Neural progenitor cell (in vitro differentiated cells): ENCODE measurements at regions not wholly inside any gene's neighbourhood (a gene's known extent, or its start where the extent isn't known, plus 50 kb on each side); places are given as distances from the start of the nearest gene placed in this dataset.
"Not testable (repeated sequence)": the region's sequence is repeated elsewhere in the genome, so short reads cannot be mapped to it uniquely, and the experiment has no call there.

ENCODE experiments used
- DNase-seq: peaks from one replicate; pipeline ENCODE4 v3.0.0-alpha.2; 2016; ENCODE audit warnings: low spot score
- H2AFZ ChIP-seq: fragments of 200-600 bp; sonication (generic); replicated peaks from 2 replicates; pipeline ENCODE4 v1.6.1; 2016; ENCODE audit warnings: antibody characterized with exemption
- H3F3A ChIP-seq: fragments of 200-600 bp; sonication (generic); 2 replicates; pipeline ENCODE4 v1.6.1; 2016; ENCODE audit warnings: antibody characterized with exemption, low read depth
- H3K27ac ChIP-seq: fragments of 200-600 bp; sonication (generic); 2 replicates; pipeline ENCODE4 v1.5.1; 2016; ENCODE audit warnings: mild to moderate bottlenecking
- H3K27me3 ChIP-seq: fragments of 200-600 bp; sonication (generic); 2 replicates; pipeline ENCODE4 v1.6.1; 2016; ENCODE audit warnings: mild to moderate bottlenecking, moderate library complexity
- H3K36me3 ChIP-seq: fragments of 200-600 bp; sonication (generic); 2 replicates; pipeline ENCODE4 v1.5.1; 2016
- H3K4me1 ChIP-seq: fragments of 200-600 bp; sonication (generic); 2 replicates; pipeline ENCODE4 v1.6.1; 2016; ENCODE audit warnings: mixed run types
- H3K4me2 ChIP-seq: fragments of 200-600 bp; sonication (generic); 2 replicates; pipeline ENCODE4 v1.6.1; 2016
- H3K4me3 ChIP-seq: fragments of 200-600 bp; sonication (generic); 2 replicates; pipeline ENCODE4 v1.5.1; 2016
- H3K79me2 ChIP-seq: fragments of 200-600 bp; sonication (generic); 2 replicates; pipeline ENCODE4 v1.6.1; 2016; ENCODE audit warnings: low read depth
- H3K9ac ChIP-seq: fragments of 200-600 bp; sonication (generic); 2 replicates; pipeline ENCODE4 v1.6.1; 2016
- H3K9me3 ChIP-seq: fragments of 200-600 bp; sonication (generic); 2 replicates; pipeline ENCODE4 v1.5.1; 2016; ENCODE audit warnings: low read depth
- H4K20me1 ChIP-seq: fragments of 200-600 bp; sonication (generic); 2 replicates; pipeline ENCODE4 v1.6.1; 2016; ENCODE audit warnings: low read depth
- H3K27ac Mint-ChIP-seq: 3 replicates; pipeline ENCODE4 v1.8.0; 2021; ENCODE audit warnings: mixed read lengths
- H3K27me3 Mint-ChIP-seq: 2 replicates; pipeline ENCODE4 v1.8.0; 2022; ENCODE audit warnings: low read depth, mild to moderate bottlenecking, inconsistent platforms, moderate library complexity, mixed read lengths; ENCODE audit not compliant: insufficient read depth
- H3K36me3 Mint-ChIP-seq: 3 replicates; pipeline ENCODE4 v1.8.0; 2021; ENCODE audit warnings: mixed read lengths
- H3K4me1 Mint-ChIP-seq: 3 replicates; pipeline ENCODE4 v1.8.0; 2021; ENCODE audit warnings: mixed read lengths
- H3K4me3 Mint-ChIP-seq: 3 replicates; pipeline ENCODE4 v1.8.0; 2021; ENCODE audit warnings: mild to moderate bottlenecking, moderate library complexity, mixed read lengths
- H3K9me3 Mint-ChIP-seq: 3 replicates; pipeline ENCODE4 v1.8.0; 2020; ENCODE audit warnings: mixed read lengths
- EZH2 ChIP-seq: fragments of 200-600 bp; sonication (generic); IDR thresholded peaks from 2 replicates; pipeline ENCODE4 v1.6.1; 2017; ENCODE audit warnings: antibody characterized with exemption, mild to moderate bottlenecking, moderate library complexity
- EZH2phosphoT487 ChIP-seq: fragments of 200-600 bp; sonication (generic); IDR thresholded peaks from 2 replicates; pipeline ENCODE4 v1.6.1; 2017; ENCODE audit warnings: antibody characterized with exemption
- TF ChIP-seq, protein P1 (sequence below): fragments of 200-600 bp; sonication (generic); IDR thresholded peaks from 2 replicates; pipeline ENCODE4 v1.5.1; 2017; ENCODE audit warnings: antibody characterized with exemption, mild to moderate bottlenecking

DNA sequence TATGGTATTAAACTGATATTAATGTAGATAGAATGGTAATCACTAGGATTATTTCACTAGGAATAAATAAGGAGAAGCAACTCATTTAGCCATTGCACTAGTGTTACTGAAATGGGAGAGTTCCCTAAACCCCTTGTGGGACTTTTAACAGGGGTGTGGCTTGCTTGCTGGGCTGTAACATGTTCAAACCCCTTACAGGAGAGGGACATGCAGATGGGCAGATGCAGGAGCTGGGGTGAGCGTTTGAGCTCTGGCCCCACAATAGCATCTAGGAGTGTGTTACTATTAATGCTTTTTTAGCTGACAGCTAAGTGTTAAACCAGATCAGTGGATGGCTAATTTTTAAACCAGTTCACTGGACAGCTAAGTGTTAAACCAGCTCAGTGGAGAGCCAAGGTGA, 89.3 kb upstream of the ST8SIA4 start:
- Histone ChIP-seq H2AFZ (no peak overlapping the region), H3F3A (no peaks in the 10 kb centered on the region), H3K4me2 (no peak overlapping the region), H3K9me3 (no peaks in the 10 kb centered on the region), H3K27me3 (no peaks in the 10 kb centered on the region), H3K9ac (no peak overlapping the region), H4K20me1 (no peaks in the 10 kb centered on the region), H3K27ac (no peak overlapping the region), H3K79me2 (no peaks in the 10 kb centered on the region), H3K4me1 (no peaks in the 10 kb centered on the region), H3K36me3 (no peaks in the 10 kb centered on the region), H3K4me3 (no peak overlapping the region)
- Mint-ChIP-seq H3K27ac (peak overlapping the region; percentile 53), H3K27me3 (peaks cover 2% of the 10 kb centered on the region), H3K4me1 (no peaks in the 10 kb centered on the region), H3K4me3 (no peak overlapping the region), H3K36me3 (no peaks in the 10 kb centered on the region), H3K9me3 (peaks cover 4% of the 10 kb centered on the region)
- no peak for DNase-seq
- TF ChIP-seq, protein P1, sequence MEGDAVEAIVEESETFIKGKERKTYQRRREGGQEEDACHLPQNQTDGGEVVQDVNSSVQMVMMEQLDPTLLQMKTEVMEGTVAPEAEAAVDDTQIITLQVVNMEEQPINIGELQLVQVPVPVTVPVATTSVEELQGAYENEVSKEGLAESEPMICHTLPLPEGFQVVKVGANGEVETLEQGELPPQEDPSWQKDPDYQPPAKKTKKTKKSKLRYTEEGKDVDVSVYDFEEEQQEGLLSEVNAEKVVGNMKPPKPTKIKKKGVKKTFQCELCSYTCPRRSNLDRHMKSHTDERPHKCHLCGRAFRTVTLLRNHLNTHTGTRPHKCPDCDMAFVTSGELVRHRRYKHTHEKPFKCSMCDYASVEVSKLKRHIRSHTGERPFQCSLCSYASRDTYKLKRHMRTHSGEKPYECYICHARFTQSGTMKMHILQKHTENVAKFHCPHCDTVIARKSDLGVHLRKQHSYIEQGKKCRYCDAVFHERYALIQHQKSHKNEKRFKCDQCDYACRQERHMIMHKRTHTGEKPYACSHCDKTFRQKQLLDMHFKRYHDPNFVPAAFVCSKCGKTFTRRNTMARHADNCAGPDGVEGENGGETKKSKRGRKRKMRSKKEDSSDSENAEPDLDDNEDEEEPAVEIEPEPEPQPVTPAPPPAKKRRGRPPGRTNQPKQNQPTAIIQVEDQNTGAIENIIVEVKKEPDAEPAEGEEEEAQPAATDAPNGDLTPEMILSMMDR: no peak
- TF ChIP-seq EZH2phosphoT487 (no peak), EZH2 (no peak)

DNA sequence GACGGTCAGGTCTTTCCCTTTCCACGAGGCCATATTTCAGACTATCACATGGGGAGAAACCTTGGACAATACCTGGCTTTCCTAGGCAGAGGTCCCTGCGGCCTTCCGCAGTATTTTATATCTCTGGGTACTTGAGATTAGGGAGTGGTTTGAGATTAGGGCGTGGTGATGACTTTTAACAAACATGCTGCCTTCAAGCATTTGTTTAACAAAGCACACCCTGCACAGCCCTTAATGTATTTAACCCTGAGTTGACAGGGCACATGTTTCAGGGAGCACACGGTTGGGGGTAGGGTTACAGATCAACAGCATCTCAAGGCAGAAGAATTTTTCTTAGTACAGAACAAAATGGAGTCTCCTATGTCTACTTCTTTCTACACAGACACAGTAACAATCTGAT, 80.5 kb upstream of the ST8SIA4 start:
- H3K79me2 ChIP-seq, DNase-seq, H3K4me2 ChIP-seq, H3K27me3 Mint-ChIP-seq, H3K27me3 ChIP-seq, H3K36me3 Mint-ChIP-seq, H3K9me3 ChIP-seq, H3K4me1 Mint-ChIP-seq, H3K4me1 ChIP-seq, H3K27ac ChIP-seq, H3K27ac Mint-ChIP-seq, H2AFZ ChIP-seq, H4K20me1 ChIP-seq, H3F3A ChIP-seq, H3K36me3 ChIP-seq, H3K4me3 Mint-ChIP-seq, H3K9ac ChIP-seq, H3K9me3 Mint-ChIP-seq, H3K4me3 ChIP-seq: not testable (repeated sequence)

DNA sequence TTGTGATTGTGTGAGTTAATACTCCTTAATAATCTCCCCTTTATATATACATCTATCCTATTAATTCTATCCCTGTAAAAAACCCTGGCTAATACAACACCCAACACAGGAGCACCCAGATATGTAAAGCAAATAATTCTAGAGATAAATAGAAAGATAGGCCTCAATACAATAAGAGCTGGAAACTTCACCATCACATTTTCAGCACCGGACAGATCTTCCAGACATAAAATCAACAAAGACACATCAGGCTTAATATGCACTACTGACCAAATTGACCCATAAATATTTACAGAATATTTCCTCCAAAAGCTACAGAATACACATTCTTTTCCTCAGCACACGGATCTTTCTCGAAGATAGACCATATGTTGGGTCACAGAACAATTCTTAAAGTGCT, 71.0 kb upstream of the ST8SIA4 start:
- no peak overlapping the region for H3K4me2 ChIP-seq
- no peaks in the 10 kb centered on the region for H3K9me3 ChIP-seq
- Mint-ChIP-seq H3K4me1 (no peaks in the 10 kb centered on the region), H3K4me3 (no peak overlapping the region), H3K27ac (no peak overlapping the region), H3K36me3 (no peaks in the 10 kb centered on the region), H3K9me3 (peaks cover 3% of the 10 kb centered on the region), H3K27me3 (no peaks in the 10 kb centered on the region)
- no peak overlapping the region for H2AFZ ChIP-seq
- DNase-seq: no peak
- H3K4me3 ChIP-seq: no peak overlapping the region
- H3K36me3 ChIP-seq: no peaks in the 10 kb centered on the region
- no peak overlapping the region for H3K27ac ChIP-seq
- no peaks in the 10 kb centered on the region for H3K79me2 ChIP-seq
- H3F3A ChIP-seq: no peaks in the 10 kb centered on the region
- H3K27me3 ChIP-seq: no peaks in the 10 kb centered on the region
- no peaks in the 10 kb centered on the region for H3K4me1 ChIP-seq
- no peak overlapping the region for H3K9ac ChIP-seq
- no peaks in the 10 kb centered on the region for H4K20me1 ChIP-seq
- TF ChIP-seq, protein P1: no peak
- no peak for TF ChIP-seq EZH2phosphoT487

DNA sequence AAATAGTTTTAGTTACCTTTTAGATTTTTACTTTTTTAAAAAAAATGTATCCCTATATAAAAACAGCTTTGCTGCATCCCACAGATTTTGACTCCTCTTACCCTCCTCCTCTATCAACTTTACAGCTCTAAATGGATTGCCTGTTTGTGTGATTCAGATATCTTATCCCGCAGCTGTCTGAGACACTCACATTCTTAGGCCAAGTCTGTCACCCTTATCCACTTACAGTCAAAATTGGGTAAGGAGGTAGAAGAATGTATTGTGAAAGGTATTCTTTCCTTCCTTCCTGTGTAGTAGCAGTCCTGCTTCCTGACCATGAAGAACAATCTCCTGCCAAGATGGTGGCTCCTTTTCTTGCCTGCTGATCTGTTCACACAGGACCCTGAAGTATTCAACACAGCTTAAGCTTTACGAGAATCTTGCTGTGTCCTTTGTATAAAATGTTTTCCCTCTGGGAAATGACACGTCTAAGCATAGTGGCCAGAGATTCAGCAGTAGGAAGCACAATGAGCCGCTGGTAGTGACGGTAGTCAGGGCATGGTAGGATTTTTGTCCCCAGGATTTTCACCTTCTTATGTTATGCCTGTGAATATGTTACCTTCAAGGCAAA, 67.7 kb upstream of the ST8SIA4 start:
- TF ChIP-seq, protein P1: no peak
- TF ChIP-seq EZH2phosphoT487 (no peak), EZH2 (no peak)
- no peaks in the 10 kb centered on the region for H3K36me3 Mint-ChIP-seq
- no peak overlapping the region for H3K4me3 Mint-ChIP-seq
- H3K36me3 ChIP-seq: no peaks in the 10 kb centered on the region
- H4K20me1 ChIP-seq: no peaks in the 10 kb centered on the region
- H3K27me3 Mint-ChIP-seq: no peaks in the 10 kb centered on the region
- H3F3A ChIP-seq: no peaks in the 10 kb centered on the region
- DNase-seq: peak; percentile 33
- H3K27ac Mint-ChIP-seq: peak overlapping the region; percentile 59
- H3K4me1 Mint-ChIP-seq: no peaks in the 10 kb centered on the region
- H3K9ac ChIP-seq: no peak overlapping the region
- peaks cover 3% of the 10 kb centered on the region for H3K9me3 Mint-ChIP-seq
- H3K4me3 ChIP-seq: no peak overlapping the region
- H3K4me2 ChIP-seq: no peak overlapping the region
- no peak overlapping the region for H3K27ac ChIP-seq
- peak overlapping the region; percentile 81 for H2AFZ ChIP-seq
- no peaks in the 10 kb centered on the region for H3K4me1 ChIP-seq
- no peaks in the 10 kb centered on the region for H3K79me2 ChIP-seq
- H3K9me3 ChIP-seq: no peaks in the 10 kb centered on the region
- no peaks in the 10 kb centered on the region for H3K27me3 ChIP-seq
